ENCODE measurements at regions not wholly inside any gene's neighbourhood (a gene's known extent, or its start where the extent isn't known, plus 50 kb on each side); places are given as distances from the start of the nearest gene placed in this dataset.

DNA sequence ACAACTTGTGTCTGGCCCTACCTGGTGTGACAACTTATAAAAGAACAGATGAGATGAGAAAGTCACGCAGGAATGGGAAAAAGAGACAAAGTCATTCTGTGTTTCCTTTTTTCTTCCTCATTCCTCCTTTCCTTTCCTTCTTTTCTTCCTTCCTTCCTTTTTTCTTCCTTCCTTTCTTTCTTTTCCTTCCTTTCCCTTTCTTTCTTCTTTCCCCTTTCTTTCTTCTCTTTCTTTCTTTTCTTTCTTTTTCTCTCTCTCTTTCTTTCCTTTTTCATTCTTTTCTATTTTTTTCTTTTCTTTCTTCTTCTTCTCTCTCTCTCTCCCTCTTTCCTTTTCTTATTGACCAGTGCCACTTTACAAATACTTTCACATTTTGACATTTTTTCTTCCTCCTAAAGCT is 239.7 kb downstream of the ATG4C start:
- TF ChIP-seq, protein P1, sequence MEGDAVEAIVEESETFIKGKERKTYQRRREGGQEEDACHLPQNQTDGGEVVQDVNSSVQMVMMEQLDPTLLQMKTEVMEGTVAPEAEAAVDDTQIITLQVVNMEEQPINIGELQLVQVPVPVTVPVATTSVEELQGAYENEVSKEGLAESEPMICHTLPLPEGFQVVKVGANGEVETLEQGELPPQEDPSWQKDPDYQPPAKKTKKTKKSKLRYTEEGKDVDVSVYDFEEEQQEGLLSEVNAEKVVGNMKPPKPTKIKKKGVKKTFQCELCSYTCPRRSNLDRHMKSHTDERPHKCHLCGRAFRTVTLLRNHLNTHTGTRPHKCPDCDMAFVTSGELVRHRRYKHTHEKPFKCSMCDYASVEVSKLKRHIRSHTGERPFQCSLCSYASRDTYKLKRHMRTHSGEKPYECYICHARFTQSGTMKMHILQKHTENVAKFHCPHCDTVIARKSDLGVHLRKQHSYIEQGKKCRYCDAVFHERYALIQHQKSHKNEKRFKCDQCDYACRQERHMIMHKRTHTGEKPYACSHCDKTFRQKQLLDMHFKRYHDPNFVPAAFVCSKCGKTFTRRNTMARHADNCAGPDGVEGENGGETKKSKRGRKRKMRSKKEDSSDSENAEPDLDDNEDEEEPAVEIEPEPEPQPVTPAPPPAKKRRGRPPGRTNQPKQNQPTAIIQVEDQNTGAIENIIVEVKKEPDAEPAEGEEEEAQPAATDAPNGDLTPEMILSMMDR (conservative IDR thresholded peaks at IDR 0.05; ENCODE audit: low read depth in 2 of 2) = no peak
- TF ChIP-seq, protein P2, sequence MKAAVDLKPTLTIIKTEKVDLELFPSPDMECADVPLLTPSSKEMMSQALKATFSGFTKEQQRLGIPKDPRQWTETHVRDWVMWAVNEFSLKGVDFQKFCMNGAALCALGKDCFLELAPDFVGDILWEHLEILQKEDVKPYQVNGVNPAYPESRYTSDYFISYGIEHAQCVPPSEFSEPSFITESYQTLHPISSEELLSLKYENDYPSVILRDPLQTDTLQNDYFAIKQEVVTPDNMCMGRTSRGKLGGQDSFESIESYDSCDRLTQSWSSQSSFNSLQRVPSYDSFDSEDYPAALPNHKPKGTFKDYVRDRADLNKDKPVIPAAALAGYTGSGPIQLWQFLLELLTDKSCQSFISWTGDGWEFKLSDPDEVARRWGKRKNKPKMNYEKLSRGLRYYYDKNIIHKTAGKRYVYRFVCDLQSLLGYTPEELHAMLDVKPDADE (IDR thresholded peaks at IDR 0.05) = no peak
- TF ChIP-seq POLR2AphosphoS5 (IDR thresholded peaks at IDR 0.05; ENCODE audit: low read depth) = no peak
- no peak for TF ChIP-seq EZH2phosphoT487 (IDR thresholded peaks at IDR 0.05; ENCODE audit: unreplicated experiment)
- TF ChIP-seq, protein P3, sequence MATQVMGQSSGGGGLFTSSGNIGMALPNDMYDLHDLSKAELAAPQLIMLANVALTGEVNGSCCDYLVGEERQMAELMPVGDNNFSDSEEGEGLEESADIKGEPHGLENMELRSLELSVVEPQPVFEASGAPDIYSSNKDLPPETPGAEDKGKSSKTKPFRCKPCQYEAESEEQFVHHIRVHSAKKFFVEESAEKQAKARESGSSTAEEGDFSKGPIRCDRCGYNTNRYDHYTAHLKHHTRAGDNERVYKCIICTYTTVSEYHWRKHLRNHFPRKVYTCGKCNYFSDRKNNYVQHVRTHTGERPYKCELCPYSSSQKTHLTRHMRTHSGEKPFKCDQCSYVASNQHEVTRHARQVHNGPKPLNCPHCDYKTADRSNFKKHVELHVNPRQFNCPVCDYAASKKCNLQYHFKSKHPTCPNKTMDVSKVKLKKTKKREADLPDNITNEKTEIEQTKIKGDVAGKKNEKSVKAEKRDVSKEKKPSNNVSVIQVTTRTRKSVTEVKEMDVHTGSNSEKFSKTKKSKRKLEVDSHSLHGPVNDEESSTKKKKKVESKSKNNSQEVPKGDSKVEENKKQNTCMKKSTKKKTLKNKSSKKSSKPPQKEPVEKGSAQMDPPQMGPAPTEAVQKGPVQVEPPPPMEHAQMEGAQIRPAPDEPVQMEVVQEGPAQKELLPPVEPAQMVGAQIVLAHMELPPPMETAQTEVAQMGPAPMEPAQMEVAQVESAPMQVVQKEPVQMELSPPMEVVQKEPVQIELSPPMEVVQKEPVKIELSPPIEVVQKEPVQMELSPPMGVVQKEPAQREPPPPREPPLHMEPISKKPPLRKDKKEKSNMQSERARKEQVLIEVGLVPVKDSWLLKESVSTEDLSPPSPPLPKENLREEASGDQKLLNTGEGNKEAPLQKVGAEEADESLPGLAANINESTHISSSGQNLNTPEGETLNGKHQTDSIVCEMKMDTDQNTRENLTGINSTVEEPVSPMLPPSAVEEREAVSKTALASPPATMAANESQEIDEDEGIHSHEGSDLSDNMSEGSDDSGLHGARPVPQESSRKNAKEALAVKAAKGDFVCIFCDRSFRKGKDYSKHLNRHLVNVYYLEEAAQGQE (IDR thresholded peaks at IDR 0.05; ENCODE audit: unreplicated experiment) = no peak
- TF ChIP-seq JUNB (IDR thresholded peaks at IDR 0.05; ENCODE audit: unreplicated experiment) = no peak
- no peak for TF ChIP-seq EZH2 (IDR thresholded peaks at IDR 0.05; ENCODE audit: low read depth, unreplicated experiment)
